HG03565 (cell line): ENCODE measurements at regions not wholly inside any gene's neighbourhood (a gene's known extent, or its start where the extent isn't known, plus 50 kb on each side); places are given as distances from the start of the nearest gene placed in this dataset.
"Not testable (repeated sequence)": the region's sequence is repeated elsewhere in the genome, so short reads cannot be mapped to it uniquely, and the experiment has no call there.

Experiments used
- ATAC-seq: cut with Tn5 transposase; IDR thresholded peaks from one replicate; pipeline ENCODE4 v1.9.1; 2021; ENCODE audit warnings: mild to moderate bottlenecking, moderate library complexity; ENCODE audit not compliant: unreplicated experiment

GRCh38 chr7:51426163-51426562, 109.6 kb upstream of the COBL start:
- no peak for ATAC-seq

- ATAC-seq, result not testable (repeated sequence)
These were observed 93.3 kb upstream of the COBL start for GRCh38 chr7:51409934-51410333.

GRCh38 chr7:51397608-51398007, 81.0 kb upstream of the COBL start:
- ATAC-seq, result not testable (repeated sequence)

- ATAC-seq, result not testable (repeated sequence)
These were observed 76.4 kb upstream of the COBL start for GRCh38 chr7:51393003-51393402.

- not testable (repeated sequence) for ATAC-seq
These were observed 73.3 kb upstream of the COBL start for GRCh38 chr7:51389952-51390351.

- not testable (repeated sequence) for ATAC-seq
These were observed 72.7 kb upstream of the COBL start for GRCh38 chr7:51389216-51389812.

- ATAC-seq, result not testable (repeated sequence)
These were observed 71.6 kb upstream of the COBL start for GRCh38 chr7:51388241-51388640.

- ATAC-seq, result not testable (repeated sequence)
These were observed 70.4 kb upstream of the COBL start for GRCh38 chr7:51386806-51387568.

GRCh38 chr7:51386184-51386583, 69.6 kb upstream of the COBL start:
- ATAC-seq, result not testable (repeated sequence)

GRCh38 chr7:51382243-51382642, 65.6 kb upstream of the COBL start:
- not testable (repeated sequence) for ATAC-seq

- ATAC-seq, result no peak
These were observed 59.9 kb upstream of the COBL start for GRCh38 chr7:51376420-51377092.

GRCh38 chr7:51374936-51375335, 58.3 kb upstream of the COBL start:
- ATAC-seq, result no peak

- ATAC-seq, result not testable (repeated sequence)
These were observed 57.0 kb upstream of the COBL start for GRCh38 chr7:51373607-51374006.

GRCh38 chr7:51369746-51370145, 53.1 kb upstream of the COBL start:
- ATAC-seq, result no peak

GRCh38 chr7:51369228-51369627, 52.6 kb upstream of the COBL start:
- ATAC-seq, result not testable (repeated sequence)

GRCh38 chr7:51368334-51368733, 51.7 kb upstream of the COBL start:
- no peak for ATAC-seq

- ATAC-seq, result no peak
These were observed 51.0 kb upstream of the COBL start for GRCh38 chr7:51367614-51367968.

GRCh38 chr7:51366930-51367613, 50.5 kb upstream of the COBL start:
- ATAC-seq, result peak; percentile 88
